ENCODE measurements at regions not wholly inside any gene's neighbourhood (a gene's known extent, or its start where the extent isn't known, plus 50 kb on each side); places are given as distances from the start of the nearest gene placed in this dataset.
"Not testable (repeated sequence)": the region's sequence is repeated elsewhere in the genome, so short reads cannot be mapped to it uniquely, and the experiment has no call there.

GRCh38 chr15:57767481-57767880 is 61.0 kb downstream of the POLR2M start:
- DNase-seq (ENCODE audit: low read depth) = no peak

GRCh38 chr15:57769266-57769665 is 62.8 kb downstream of the POLR2M start:
- DNase-seq (ENCODE audit: low read depth) = peak; percentile 89

- DNase-seq (ENCODE audit: low read depth) = no peak
These were observed 64.0 kb downstream of the POLR2M start for GRCh38 chr15:57770495-57770894.

- DNase-seq (ENCODE audit: low read depth) = peak; percentile 61
These were observed 65.9 kb downstream of the POLR2M start for GRCh38 chr15:57772223-57772957.

- DNase-seq (ENCODE audit: low read depth) = no peak
These were observed 66.5 kb downstream of the POLR2M start for GRCh38 chr15:57773051-57773450.

GRCh38 chr15:57777003-57777402 is 70.5 kb downstream of the POLR2M start:
- DNase-seq (ENCODE audit: low read depth) = no peak

- no peak for DNase-seq (ENCODE audit: low read depth)
These were observed 74.0 kb downstream of the POLR2M start for GRCh38 chr15:57780471-57780870.

GRCh38 chr15:57782731-57783130 is 76.2 kb downstream of the POLR2M start:
- DNase-seq (ENCODE audit: low read depth) = no peak

GRCh38 chr15:57784081-57784511 is 77.6 kb downstream of the POLR2M start:
- peak; percentile 75 for DNase-seq (ENCODE audit: low read depth)

GRCh38 chr15:57785039-57785438 is 78.5 kb downstream of the POLR2M start:
- no peak for DNase-seq (ENCODE audit: low read depth)

GRCh38 chr15:57785959-57786358 is 79.4 kb downstream of the POLR2M start:
- DNase-seq (ENCODE audit: low read depth) = no peak

GRCh38 chr15:57789225-57789624 is 82.7 kb downstream of the POLR2M start:
- DNase-seq (ENCODE audit: low read depth) = no peak

- no peak for DNase-seq (ENCODE audit: low read depth)
These were observed 86.4 kb downstream of the POLR2M start for GRCh38 chr15:57792724-57793449.

- no peak for DNase-seq (ENCODE audit: low read depth)
These were observed 88.7 kb downstream of the POLR2M start for GRCh38 chr15:57795261-57795660.

GRCh38 chr15:57796146-57796545 is 89.6 kb downstream of the POLR2M start:
- DNase-seq (ENCODE audit: low read depth) = no peak

GRCh38 chr15:57797110-57797509 is 90.6 kb downstream of the POLR2M start:
- no peak for DNase-seq (ENCODE audit: low read depth)

GRCh38 chr15:57797568-57798267 is 91.2 kb downstream of the POLR2M start:
- no peak for DNase-seq (ENCODE audit: low read depth)

GRCh38 chr15:57806003-57806402 is 99.5 kb downstream of the POLR2M start:
- DNase-seq (ENCODE audit: low read depth) = no peak

GRCh38 chr15:57809285-57809684 is 102.8 kb downstream of the POLR2M start:
- not testable (repeated sequence) for DNase-seq (ENCODE audit: low read depth)

GRCh38 chr15:57816599-57816998 is 110.1 kb downstream of the POLR2M start:
- DNase-seq (ENCODE audit: low read depth) = no peak

GRCh38 chr15:57819646-57820045 is 113.1 kb downstream of the POLR2M start:
- no peak for DNase-seq (ENCODE audit: low read depth)

- peak; percentile 45 for DNase-seq (ENCODE audit: low read depth)
These were observed 113.6 kb downstream of the POLR2M start for GRCh38 chr15:57820119-57820518.

- no peak for DNase-seq (ENCODE audit: low read depth)
These were observed 115.3 kb downstream of the POLR2M start for GRCh38 chr15:57821826-57822225.
